Nephron (organoid): ENCODE measurements at regions not wholly inside any gene's neighbourhood (a gene's known extent, or its start where the extent isn't known, plus 50 kb on each side); places are given as distances from the start of the nearest gene placed in this dataset.

Experiments
- H3K27ac Mint-ChIP-seq, 3 experiments: 2 replicates each; pipeline ENCODE4 v1.8.0; 2020; ENCODE audit warnings: mixed read lengths in 3 of 3, mild to moderate bottlenecking in 2 of 3, moderate library complexity in 1 of 3
- H3K27me3 Mint-ChIP-seq: 2 replicates; pipeline ENCODE4 v1.8.0; 2021; ENCODE audit warnings: low read depth, mild to moderate bottlenecking, moderate library complexity, mixed read lengths
- H3K36me3 Mint-ChIP-seq: 2 replicates; pipeline ENCODE4 v1.8.0; 2020; ENCODE audit warnings: low read depth, mixed read lengths
- H3K4me1 Mint-ChIP-seq: 2 replicates; pipeline ENCODE4 v1.8.0; 2020; ENCODE audit warnings: mixed read lengths
- H3K4me3 Mint-ChIP-seq, 3 experiments: 2 replicates each; pipeline ENCODE4 v1.8.0; 2020; ENCODE audit warnings: mild to moderate bottlenecking in 3 of 3, mixed read lengths in 3 of 3, moderate library complexity in 2 of 3
- H3K9me3 Mint-ChIP-seq: 2 replicates; pipeline ENCODE4 v1.8.0; 2020; ENCODE audit warnings: mixed read lengths
- CTCF ChIP-seq, 3 experiments: fragments of 200-600 bp; sonication (generic); IDR thresholded peaks; one replicate each; pipeline ENCODE4 v1.5.0; 2021; ENCODE audit warnings: antibody characterized with exemption in 3 of 3; ENCODE audit not compliant: unreplicated experiment in 3 of 3

GRCh38 chr5:74174366-74174765, 466.2 kb downstream of the ENC1 start:
- H3K27me3 Mint-ChIP-seq = peaks cover 17% of the 10 kb centered on the region
- H3K4me1 Mint-ChIP-seq = peaks cover 67% of the 10 kb centered on the region
- H3K9me3 Mint-ChIP-seq = no peaks in the 10 kb centered on the region
- no peak for TF ChIP-seq CTCF (IDR thresholded peaks at IDR 0.05; ENCODE audit: unreplicated experiment in 3 of 3)
- no peak overlapping the region for H3K4me3 Mint-ChIP-seq
- H3K36me3 Mint-ChIP-seq = no peaks in the 10 kb centered on the region
- H3K27ac Mint-ChIP-seq = peak overlapping the region; percentile 57 to 91 (median 76)

GRCh38 chr5:74173665-74174064, 466.9 kb downstream of the ENC1 start:
- no peak for TF ChIP-seq CTCF (IDR thresholded peaks at IDR 0.05; ENCODE audit: unreplicated experiment in 3 of 3)
- peaks cover 66% of the 10 kb centered on the region for H3K4me1 Mint-ChIP-seq
- peak overlapping the region in 1 of 3 experiments; percentile 13 for H3K4me3 Mint-ChIP-seq
- peaks cover 17% of the 10 kb centered on the region for H3K27me3 Mint-ChIP-seq
- H3K9me3 Mint-ChIP-seq = no peaks in the 10 kb centered on the region
- H3K27ac Mint-ChIP-seq = peak overlapping the region; percentile 57 to 91 (median 76)
- no peaks in the 10 kb centered on the region for H3K36me3 Mint-ChIP-seq

GRCh38 chr5:74173241-74173640, 467.3 kb downstream of the ENC1 start:
- Mint-ChIP-seq H3K27me3 (peaks cover 17% of the 10 kb centered on the region), H3K9me3 (no peaks in the 10 kb centered on the region), H3K4me1 (peaks cover 66% of the 10 kb centered on the region), H3K36me3 (no peaks in the 10 kb centered on the region), H3K4me3 (no peak overlapping the region), H3K27ac (peak overlapping the region; percentile 57 to 91 (median 76))
- TF ChIP-seq CTCF (IDR thresholded peaks at IDR 0.05; ENCODE audit: unreplicated experiment in 3 of 3) = no peak

GRCh38 chr5:74169701-74170100, 470.8 kb downstream of the ENC1 start:
- no peak for TF ChIP-seq CTCF (IDR thresholded peaks at IDR 0.05; ENCODE audit: unreplicated experiment in 3 of 3)
- Mint-ChIP-seq H3K36me3 (no peaks in the 10 kb centered on the region), H3K4me3 (no peak overlapping the region), H3K27ac (peak overlapping the region in 2 of 3 experiments; percentile 23 to 68), H3K4me1 (peaks cover 68% of the 10 kb centered on the region), H3K27me3 (peaks cover 3% of the 10 kb centered on the region), H3K9me3 (no peaks in the 10 kb centered on the region)

- Mint-ChIP-seq H3K27ac (peak overlapping the region in 2 of 3 experiments; percentile 41 to 68), H3K27me3 (peaks cover 3% of the 10 kb centered on the region)
Observed at GRCh38 chr5:74167930-74168315, 472.6 kb downstream of the ENC1 start.

More at GRCh38 chr5:74167930-74168315, 472.6 kb downstream of the ENC1 start:
- Mint-ChIP-seq H3K4me3 (no peak overlapping the region), H3K36me3 (no peaks in the 10 kb centered on the region), H3K9me3 (no peaks in the 10 kb centered on the region), H3K4me1 (peaks cover 51% of the 10 kb centered on the region)
- TF ChIP-seq CTCF (IDR thresholded peaks at IDR 0.05; ENCODE audit: unreplicated experiment in 3 of 3) = no peak
